Right forelimb (tissue), 1 donor: ENCODE measurements at regions not wholly inside any gene's neighbourhood (a gene's known extent, or its start where the extent isn't known, plus 50 kb on each side); places are given as distances from the start of the nearest gene placed in this dataset.
A peak's percentile ranks its signal among the peaks of the same experiment; 100 is the strongest.

Experiments
- DNase-seq: peaks from one replicate; pipeline ENCODE4 v3.0.0-alpha.2; 2018

DNA sequence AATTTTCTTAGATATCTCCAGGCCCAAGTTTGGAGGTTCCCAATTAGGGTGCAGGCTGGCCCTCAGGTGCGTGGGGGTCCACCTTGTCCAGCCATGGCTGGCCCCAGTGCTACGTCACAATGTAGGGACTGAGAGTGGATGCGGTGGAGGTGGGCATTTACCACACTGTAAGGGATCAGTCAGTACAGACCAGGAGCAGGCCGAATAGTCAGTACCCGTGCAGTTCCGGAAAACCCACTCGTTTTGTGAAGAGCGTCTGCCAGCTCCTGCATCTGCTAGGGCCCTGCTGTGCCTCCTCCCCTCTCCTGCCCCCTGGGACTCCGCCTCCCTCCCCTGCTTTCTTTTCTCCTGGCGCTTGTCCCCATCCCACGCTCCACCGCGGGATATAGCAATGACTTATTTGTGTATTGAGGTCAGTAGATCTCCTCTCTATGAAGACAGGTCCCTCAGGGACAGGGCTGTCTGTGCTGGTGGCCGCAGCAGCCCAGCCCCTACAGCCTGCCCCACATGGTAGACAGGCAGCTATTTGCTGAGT, 50.4 kb upstream of the SEPTIN5 start:
- peak; percentile 59 for DNase-seq

DNA sequence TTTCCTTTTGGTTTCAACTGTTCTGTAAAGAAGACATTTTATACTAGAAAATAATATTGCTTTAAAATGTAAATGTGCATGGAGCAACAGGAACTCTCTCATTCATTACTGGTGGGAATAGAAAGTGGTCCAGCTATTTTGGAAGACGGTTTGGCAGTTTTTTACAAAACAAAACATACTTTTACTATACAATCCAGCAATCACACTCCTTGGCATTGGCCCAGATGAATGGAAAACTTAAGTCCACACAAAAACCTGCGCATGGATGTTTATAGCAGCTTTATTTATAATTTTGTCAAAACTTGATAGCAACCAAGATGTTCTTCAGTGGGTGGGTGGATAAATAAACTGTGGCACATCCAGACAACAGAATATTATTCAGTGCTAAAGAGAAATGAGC, 49.9 kb upstream of the SEPTIN5 start:
- DNase-seq: no peak
